Lung microvascular endothelial cell (primary cell): ENCODE measurements at regions not wholly inside any gene's neighbourhood (a gene's known extent, or its start where the extent isn't known, plus 50 kb on each side); places are given as distances from the start of the nearest gene placed in this dataset.
A peak's percentile ranks its signal among the peaks of the same experiment; 100 is the strongest.

Source experiments
- DNase-seq, 2 donors: peaks; one replicate each; pipeline versions ENCODE4 v3.0.0 to v3.0.0-alpha.2; 2010; ENCODE audit warnings: low read depth in 2 of 2

DNA sequence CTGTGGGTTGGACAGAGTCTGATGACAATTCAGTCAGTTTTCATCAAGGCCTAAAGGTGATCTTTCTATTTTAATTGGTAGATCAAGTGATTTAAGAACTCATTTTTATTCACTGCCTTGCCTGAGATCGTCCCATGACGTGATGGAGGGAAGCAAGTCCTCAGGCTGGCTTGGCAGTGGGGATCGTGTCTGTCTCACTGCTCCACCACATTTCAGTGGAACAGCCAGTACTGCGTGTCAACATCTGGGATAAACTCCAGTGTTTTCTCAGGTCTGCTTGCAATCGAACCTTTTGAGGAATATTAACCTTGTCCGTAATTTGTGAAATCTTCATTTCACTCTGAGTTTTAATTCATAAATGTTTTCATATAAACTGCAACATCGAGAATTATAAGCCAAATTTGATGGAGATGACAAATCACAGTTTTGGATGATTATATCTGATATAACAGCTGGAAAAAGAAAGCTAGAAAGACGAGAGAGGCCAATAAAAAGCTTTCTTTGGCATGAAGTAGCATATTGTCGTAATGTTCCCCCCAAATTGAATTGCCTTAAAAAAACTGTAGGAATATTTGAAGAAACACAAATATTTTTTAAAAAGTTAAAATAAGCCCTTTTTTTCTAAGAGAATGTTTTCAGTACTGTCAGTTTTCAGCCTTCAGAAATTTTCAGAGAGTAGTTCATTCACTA lies 414.7 kb upstream of the SPRED2 start:
- DNase-seq: no peak

DNA sequence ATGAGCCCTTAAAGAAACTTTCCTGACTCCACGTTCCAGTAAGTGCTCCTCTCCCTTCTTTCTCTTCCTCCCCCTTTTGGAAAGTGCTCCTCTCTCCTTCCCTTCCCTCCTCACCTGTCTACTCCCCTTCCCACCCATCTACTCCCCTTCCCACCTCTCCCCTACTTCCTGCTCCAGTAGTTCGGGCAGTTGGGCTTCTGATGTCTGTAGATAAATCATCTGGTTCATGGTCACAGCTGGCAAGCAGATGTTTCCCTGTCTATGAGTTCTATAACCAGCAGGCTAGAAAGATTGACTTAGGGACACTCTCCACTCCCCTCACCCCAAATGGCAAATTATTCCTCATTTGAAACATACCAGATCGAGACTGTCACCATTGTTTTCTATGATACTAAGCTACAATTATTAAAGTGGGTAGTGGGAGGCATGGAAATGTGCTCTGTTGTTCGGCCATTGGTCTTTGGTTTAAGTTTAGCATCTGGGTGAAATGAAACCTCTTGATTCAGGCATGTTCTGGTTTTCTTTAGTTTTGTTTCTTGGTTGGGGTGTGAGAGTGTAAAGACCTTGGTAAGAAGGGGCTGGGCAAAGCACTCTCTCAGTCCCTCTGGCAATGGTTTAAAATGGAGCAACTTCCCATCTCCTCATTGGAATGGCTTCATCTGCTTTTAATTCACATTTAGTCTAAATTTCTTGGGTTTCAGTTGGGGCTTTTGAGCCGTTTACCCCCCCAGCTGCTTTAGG lies 413.2 kb upstream of the SPRED2 start:
- no peak for DNase-seq

DNA sequence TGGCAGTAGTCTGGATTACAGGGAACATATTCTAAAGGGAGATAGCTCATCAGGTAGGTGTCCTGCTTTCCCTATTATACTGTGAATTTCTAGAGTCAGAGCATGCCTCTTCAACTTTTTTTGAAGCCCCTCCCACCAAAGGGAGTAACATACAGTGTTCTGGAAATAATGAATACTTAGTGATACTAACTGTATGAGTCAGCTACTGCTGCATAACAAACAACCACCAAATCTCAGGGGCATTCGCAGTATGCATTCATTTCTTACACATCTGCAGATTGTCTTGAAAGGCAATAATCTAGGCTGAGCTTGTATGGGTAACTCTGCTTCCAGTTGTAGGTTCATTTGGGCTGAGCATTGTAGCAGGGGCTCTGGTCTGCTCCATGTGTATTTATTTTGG lies 409.7 kb upstream of the SPRED2 start:
- no peak for DNase-seq

DNA sequence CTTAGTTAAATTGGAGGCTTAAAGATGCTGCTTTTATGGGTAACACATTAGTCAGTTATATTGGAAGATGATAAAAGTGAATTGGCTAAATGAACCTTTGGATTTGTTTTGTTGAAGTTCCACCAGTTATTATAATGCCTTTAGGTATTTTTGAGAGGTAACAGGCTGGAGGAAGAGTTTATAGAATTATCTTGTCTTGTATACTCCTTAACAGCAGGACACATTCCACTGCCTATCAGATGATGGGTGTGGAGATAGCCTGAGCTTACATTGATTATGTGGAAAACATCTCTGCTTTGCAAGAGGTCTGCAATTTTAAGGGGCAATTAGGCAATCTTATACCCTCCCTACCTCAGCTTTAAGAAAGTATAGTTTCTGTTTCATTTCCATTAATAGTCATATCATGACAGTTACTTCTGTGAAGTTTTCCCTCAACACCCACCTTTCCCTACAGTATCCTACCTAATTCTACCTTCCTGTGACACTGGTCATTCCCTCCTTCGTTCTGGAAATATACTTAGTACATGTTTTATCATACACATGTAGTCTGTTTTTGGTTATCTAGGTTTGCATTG lies 403.7 kb upstream of the SPRED2 start:
- no peak for DNase-seq

DNA sequence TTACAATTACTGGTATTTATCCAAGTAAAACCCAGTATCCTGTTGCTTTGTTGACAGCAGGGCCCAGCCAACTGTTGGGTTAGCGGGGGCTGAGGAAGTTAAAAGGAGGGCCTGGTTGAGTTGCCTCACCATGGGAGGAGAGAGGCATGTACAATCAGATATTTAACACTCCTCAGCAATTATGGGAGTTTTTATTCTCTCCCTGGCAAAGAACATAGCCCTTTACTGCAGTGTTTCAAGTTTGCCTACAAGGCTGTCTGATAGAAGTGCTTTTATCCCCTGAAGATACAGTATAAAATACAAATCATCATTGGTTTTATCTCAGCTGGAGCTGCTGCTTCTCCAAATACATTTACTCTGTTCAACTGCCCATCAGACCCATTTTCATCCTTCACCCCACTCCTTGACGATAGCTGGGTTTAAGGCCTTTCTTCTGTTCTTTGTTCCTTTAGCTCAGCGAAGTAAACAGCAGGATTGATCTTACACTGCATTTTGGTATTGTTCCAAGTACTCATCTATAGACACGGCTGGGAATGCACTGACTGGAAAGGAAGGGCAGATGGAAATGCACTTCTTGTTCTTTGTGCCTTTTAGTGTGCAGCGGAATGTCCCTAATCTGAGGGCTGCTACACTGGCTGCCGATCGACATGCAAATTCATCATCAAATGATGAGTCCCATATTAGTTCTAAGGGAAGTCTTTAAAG lies 402.5 kb upstream of the SPRED2 start:
- no peak for DNase-seq

DNA sequence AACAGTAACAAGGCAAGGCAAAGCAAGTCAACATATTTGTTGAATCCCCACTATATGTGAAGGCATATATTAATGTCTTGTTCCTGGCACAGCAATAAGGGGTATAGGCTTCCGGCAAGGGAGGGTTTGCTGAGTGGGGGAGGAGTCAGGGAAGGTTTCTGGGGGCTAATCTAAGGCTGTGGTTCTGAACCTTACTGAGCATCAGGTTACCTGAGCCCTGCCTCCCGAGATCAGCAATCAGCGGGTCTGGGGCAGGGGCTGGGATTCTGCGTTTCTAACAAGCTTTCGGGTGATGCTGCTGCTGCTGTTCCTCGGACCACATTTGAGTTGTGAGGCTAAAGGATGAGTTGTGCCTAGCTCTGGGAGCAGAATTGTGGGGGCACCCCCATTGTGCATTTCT lies 401.7 kb upstream of the SPRED2 start:
- DNase-seq: no peak

DNA sequence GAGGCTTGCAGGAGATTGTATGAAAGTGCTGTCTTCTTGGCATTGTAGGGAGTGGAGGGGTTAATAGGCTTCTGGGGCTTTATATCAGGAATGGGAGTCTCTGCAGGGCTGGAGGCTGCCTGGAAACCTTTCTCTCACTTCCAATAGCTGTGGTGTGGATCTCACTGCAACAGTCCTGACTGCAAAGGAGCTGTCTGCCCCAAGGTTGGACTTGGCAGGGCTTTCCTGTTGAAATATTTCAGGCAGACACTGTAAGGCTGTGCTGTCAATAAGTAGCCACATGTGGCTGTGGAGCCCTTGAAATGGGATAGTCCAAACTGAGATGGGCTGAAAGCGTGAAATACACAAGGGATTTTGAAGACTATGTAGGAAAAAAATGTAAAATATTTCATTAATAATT lies 399.1 kb upstream of the SPRED2 start:
- no peak for DNase-seq

DNA sequence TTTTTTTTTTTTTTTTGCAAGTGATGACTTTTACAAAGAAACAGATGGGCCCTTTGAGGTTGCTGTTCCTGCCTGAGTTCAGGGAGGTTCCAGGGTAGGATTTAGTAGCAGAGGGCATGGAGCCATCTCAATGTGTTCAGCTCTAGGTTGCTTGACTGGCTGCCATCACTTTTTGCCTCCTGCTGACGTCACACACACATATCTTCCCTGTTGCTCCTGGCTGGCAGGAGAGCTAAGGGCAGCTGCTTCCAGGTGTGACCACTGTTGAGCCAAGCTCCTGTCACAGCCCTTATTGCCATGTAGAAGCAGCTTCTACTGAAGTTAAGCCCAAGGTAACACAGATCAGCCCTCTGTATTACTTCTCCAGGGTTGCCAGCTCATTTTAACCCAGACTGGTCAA lies 394.2 kb upstream of the SPRED2 start:
- DNase-seq: no peak

DNA sequence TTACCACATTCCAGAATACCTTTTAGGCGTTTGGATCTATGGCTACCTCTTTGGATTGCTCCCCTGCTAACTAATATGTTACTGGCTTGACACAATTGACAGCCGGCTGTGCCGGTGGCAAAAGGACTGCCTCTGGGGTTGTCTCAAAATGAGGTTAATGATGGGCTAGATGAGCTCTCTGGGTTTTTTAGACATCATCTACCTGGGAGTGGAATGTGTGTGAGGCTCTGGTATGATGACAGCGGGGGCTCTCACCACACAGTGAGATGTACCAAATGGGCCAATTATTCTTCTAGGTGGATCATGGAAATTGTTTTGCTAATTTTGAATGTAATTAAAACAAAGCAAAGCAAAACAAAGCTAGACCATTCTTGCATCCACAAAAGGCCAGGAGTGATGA lies 391.1 kb upstream of the SPRED2 start:
- DNase-seq: no peak

DNA sequence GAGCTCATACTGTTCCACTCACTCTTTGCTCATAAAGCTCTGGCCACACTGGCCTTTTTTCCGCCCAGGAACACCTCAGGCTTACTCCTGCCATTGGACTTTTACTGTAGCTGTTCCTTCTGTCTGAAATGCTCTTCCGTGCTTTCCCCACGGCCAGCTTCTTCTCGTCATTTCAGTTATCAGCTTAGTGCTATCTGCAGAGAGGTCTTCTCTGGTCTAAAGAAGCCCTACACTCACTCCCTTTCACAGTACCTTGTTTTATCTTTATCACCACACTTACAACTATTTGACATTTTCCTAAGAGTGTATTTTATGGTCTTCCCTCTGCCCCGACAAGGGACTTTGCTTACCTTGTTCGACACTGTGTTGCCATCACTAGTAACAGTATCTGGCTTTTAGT lies 388.1 kb upstream of the SPRED2 start:
- DNase-seq: no peak

DNA sequence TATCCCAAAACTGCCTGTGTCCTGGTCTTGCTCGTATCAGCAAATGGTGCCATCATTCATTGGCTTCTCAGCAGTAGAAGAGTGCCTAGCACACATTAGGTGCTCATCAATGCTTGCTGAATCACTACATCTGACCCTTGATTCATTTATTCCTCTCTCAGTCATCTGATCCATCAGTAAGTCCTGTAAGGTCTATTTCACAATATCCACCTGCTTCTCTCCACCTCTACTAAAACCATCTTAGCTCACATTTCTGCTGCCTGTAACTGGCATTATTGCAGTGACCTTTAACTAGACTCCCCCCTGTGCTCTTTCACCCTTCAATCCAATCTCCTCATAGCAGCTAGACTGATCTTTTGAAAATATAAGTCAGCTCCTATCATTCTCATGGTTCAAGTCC lies 387.6 kb upstream of the SPRED2 start:
- no peak for DNase-seq

DNA sequence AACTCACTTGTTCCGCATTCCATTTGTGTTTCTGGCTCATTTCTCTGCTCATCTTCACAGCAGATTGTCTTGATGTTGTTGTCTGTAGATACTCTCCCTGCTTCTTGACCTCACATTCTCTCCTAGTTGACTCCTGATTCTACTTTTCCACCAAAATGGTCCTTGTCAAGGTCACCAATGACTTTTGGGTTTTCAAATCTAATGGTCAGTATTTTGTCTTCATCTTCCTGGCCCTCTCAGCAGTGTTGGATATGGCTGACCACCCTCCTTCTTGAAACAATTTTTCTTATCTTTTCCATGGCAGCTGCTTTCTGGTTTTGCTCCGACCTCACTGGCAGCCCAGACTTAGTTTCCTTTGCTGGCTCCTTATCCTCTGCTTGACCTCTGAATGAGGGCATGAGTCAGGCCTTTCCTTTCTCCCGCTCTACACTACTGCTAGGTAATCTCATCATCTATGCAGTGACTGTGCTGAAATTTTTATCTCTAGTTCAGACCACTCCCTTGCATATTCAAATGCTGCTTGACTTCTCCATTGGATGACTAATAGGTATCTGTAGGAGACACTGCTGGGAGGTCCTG lies 386.6 kb upstream of the SPRED2 start:
- DNase-seq: no peak

DNA sequence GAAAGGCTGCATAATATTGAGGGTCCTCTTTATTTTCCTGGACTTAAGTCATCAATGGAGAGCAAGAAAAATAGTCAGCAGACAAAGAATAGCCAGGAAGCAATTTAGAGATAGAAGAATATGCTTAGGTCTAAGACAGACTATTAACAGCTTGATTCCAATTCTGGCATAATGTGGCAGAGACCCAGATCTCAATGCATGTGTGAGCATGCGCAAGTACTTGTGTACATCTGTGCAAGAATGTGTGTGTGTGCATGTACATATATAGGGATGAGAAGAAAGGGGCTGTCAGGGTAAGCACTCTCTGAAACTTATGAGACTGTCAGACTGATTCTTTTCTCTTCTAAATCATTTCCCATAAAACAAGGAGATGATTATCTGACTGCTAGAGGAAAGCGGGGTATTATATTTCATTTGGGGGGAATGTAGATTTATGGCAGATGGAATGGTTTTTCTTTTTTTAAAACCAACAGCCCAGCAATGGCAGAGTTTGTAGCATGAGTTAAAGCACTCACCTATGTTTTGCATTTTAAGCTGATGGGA lies 381.3 kb upstream of the SPRED2 start:
- DNase-seq: no peak

DNA sequence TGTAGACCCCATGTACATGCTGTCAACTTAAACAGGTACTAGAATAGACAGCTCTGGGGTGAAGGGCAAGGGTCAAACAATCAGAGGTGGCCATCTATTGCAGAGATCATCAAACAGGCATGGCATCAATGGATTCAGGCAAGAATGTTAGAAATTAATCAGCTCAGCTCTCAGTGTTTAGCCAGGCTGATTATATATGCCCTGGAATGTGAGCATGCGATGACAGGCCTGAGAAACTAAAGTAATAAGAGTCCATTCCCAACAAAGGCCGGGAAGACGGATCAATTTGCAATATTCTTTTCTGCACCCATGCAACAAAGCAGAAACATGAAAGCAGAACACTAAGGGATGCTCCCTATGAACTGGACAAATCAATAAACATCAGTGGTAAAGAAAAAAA lies 380.5 kb upstream of the SPRED2 start:
- no peak for DNase-seq

DNA sequence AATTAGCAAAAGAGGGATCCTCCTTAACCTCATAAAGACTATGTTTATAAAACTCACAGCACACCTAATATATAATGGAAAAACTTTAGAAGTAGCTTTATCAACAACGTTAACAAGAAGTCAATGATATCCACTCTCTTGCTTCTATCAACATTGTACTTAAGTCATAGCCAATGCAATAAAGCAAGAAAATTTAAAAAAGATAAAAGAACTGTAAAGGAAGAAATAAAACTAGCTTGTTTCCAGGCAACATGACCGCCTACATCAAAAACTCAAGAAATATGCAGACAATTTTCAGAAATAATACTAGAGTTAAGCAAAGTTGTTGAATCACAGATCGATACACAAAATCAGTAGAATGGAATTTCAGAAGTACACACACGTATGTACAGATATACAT lies 375.5 kb upstream of the SPRED2 start:
- DNase-seq: no peak

DNA sequence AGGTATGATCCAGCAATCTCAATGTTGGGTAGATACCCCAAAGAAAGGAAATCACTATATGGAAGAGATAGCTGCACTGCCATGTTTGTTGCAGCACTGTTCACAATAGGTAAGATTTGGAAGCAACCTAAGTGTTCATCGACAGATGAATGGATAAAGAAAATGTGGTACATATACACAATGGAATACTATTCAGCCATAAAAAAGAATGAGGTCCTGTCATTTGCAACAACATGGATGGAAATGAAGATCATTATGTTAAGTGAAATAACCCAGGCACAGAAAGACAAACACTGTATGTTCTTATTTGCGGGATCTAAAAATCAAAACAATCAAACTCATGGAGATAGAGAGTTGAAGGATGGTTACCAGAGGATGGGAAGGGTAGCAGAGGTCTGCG lies 372.4 kb upstream of the SPRED2 start:
- DNase-seq: no peak

DNA sequence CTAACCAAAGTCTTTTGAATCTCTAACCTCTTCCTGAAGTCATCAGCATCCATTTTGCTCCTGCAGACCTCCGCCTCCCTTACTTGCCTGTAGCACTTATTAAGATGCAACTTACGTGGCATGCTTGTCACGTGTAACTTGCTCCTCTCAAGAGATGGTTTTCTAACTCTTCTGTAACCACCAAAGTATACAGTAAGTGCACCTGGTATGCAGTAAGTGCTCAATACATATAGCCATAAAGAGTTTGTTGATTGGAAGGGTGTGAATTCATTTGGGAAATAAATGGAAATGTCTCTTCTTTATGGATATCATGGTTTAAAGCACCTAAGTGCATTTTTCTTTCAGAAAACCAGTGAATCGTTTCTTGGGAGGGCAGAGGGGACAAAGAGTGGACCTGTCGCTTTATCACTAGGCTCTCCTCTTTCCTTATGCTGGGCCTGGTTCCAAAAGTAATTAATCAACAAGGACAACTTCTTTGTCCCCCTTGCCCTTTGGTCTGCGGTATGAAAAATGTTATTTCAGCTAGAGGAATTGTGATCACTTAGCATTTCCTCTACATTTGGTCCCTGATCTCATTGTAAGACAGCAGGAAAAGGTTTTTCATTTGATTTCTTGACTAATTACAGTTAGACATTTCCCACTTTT lies 370.0 kb upstream of the SPRED2 start:
- peak in 1 of 2 donors; percentile 1 for DNase-seq

DNA sequence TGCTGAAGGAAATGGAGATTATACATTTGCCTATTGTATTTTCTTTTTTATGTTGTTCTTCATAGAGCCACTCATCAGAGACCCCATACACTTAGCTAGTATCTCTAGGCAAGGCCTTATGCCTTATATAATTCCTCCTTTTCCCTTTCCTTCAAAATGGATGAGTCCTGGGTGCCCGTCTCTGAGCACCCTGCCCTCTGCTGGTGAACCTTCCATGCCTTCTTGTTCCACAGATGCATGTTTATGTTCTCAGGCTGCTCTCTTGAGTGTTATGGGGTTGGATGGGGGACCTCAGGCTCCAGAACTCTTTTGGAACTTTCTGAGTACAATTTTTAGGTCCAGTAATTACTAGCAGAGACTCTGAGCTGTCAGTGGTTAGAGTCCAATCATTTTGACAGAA lies 368.6 kb upstream of the SPRED2 start:
- DNase-seq: peak in 1 of 2 donors; percentile 5

DNA sequence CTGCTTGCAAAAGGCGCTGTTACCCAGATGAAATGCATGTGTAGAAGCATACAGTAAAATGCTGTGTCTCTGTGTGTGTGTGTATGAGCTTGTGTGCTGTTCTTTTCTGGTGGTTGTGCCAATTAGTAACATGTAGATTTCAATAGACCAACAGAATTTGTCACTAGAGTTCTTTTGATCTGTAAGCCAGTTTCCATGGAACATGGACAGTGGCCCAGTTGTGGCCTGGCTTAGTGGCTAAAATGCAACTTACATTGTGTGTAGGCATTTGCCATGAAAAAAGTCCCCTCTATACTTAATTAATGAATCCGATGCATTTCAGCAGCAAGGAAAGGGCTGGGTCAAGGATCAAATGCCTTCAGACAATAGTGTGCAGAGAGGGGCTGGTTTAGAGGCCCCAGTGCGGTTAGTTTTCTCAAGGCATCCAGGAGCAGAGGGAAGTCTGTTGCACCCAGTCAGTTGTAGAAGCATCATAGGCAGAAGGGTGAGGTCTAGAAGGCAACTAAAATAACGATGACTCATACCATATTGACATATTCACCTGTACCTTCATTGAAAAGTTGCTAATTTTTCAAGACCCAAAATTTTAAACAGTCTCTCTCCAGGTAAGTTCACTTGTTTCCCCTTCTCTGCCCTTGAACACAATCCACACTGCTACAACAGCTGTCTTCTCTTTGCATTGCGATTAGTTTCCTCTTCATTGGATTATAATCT lies 366.9 kb upstream of the SPRED2 start:
- DNase-seq: no peak

DNA sequence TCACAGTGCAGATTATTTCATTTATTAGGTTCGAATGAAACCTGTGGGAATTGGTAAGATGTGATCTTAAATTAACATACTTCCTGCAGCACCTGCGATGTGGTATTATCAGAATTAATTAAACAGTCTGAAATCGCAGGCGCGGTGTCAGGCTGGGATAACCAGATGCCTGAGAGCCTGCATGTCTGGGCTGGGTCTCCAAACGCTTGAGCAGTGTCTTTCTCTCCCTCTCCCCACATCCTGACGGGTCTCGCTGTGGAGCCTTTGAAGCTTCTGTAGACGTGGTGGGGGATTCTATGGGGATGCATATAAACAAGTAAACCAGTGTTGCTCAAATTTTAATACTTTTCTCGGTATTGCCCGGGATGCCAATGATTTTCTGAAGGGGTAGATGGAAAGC lies 366.2 kb upstream of the SPRED2 start:
- DNase-seq: no peak

DNA sequence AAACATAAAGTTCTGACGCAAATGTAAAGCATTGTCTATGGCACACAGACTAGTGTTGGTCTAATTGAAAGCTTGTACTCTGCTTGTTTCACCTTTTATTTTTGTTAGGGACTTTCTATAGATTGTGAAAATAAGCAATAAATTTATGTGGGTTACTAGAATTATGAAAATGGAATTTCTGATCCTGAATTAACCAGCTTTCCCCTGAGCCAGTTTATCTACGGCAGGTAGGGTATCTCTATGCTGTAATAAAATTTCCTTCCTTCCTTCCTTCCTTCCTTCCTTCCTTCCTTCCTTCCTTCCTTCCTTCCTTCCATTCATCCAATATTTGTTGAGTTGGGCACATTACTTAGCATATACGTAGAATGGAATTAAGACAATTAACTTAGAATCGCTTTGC lies 362.6 kb upstream of the SPRED2 start:
- DNase-seq: no peak
